HTR-8/SVneo (cell line): ENCODE measurements at regions not wholly inside any gene's neighbourhood (a gene's known extent, or its start where the extent isn't known, plus 50 kb on each side); places are given as distances from the start of the nearest gene placed in this dataset.
A peak's percentile ranks its signal among the peaks of the same experiment; 100 is the strongest.

Experiments used
- DNase-seq: peaks from one replicate; pipeline ENCODE4 v3.0.0; 2011; ENCODE audit warnings: low spot score, mixed read lengths; ENCODE audit not compliant: insufficient read length
- FAIRE-seq: peaks from 2 replicates; lab custom pipeline; 2011; peaks lifted over from hg19 to GRCh38; lab: Jason Lieb, UNC

DNA sequence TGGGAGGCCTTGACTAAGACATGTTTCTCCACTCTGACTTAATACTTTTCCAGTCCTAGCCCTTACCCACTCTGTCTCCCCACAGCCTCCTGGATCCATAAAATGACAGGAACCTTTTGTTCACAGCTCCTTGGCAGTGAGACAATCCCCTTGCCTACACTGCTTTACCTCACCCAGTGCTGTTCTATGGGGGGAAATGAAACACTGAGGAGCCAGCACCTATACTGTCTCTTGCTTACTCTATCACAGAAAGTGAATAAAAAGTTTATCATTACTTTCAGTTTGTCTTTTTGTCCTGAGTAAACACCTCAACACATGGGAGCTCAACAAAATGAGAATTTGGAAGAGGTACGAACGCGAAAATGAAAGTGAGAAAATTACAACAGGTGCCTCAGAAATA lies 127.2 kb upstream of the DAAM1 start:
- DNase-seq (no peak), FAIRE-seq (peak; percentile 72)

DNA sequence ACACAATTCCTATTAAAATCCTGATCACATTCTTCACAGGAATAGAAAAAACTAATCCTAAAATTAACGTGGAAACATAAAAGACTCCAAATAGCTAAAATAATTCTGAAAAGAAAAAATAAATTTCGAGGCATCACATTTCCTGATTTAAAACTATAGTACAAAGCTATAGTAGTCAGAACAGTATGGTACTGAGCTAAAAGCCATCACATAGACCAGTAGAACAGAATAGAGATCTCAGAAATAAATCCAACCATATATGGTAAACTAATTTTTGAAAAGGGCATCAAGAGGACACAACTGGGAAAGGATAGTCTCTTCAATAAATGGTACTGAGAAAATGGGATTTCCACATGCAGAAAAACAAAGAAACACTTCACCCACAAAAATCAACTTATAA lies 125.2 kb upstream of the DAAM1 start:
- DNase-seq (no peak), FAIRE-seq (no peak)

DNA sequence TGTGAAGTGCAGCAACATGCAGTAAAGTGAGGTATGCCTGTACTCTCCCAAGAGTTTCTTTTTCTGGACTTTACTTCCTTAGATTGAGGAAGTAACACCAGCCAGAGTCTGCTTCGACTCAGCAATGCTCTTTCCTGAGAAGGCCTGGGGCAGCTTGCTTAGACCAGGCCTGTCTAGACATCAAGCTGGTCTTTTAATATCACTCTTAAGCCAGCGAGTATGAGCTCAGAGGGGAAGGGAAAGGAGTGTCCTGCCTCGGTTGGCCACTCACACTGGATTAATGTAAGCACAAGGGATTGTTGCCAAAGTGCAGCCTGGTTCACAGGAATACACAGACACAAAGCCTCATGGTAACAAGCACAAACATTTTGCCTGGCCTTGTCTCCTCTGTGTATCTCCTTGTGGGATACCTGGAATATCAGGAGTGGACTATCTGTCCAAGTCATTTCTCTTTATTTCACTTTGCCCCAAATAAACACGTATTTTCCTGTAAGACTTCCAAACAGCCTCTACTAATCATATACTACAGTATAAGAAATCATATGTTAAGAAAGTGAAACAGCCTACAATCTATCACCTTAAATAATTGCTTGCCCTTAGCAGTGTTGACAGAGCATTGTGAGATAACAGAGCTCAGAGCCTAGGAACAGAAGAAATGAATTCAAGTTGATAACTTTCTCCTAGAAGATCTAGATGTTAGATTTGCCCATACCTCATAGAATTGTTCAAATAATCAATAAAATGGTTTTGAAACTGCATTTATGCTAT lies 121.2 kb upstream of the DAAM1 start:
- DNase-seq (no peak), FAIRE-seq (peak; percentile 98)

DNA sequence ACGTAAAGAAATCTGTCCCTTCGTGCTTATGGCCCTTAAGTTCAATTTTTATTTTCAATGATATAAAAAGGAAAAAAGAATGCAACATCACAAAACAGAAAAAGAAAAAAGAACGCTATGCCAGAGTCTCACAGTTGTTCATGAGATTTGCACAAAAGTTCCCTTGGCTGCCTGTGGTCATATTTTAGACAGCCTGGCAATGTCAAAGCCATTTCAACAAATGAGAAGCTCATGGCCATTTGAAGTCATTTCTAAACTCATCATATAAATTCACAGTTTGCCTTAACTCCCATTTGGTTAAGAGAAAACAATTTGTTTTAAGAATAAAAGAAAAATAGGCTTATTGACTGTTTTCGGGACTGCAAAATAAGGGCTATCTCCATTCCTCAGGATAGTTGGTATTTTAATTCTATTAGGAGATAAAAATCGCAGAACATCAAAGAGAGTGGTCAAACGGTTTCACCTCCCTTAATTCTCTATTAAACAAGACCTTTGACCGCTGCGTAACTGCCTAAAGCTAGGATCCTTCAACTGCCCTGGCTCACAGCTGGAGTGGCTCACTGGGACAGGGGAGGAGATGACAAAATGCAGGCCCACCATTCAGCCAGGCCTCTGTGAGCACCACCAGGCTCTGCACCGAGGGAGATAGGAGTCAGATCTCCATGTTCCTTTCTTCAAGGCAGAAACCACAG lies 119.2 kb upstream of the DAAM1 start:
- FAIRE-seq (peak; percentile 83), DNase-seq (no peak)

DNA sequence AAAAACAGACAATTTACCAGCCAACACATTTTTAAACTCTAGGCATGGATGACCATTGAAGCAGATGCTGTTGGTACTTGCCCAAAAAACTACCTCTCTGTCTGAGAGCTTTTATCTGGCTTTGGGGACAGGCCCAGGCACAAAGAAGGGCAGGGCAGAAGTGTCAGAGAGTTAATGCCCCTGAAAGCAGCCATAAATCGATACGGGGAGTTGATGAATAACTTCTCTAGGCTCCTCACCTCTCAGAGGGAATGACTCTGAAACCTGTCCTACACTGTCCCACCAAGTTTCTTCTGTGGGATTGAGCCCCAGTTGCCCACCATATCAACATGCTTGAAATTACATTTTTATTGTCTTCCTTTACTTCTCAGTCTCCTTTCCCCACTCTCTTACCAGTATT lies 113.0 kb upstream of the DAAM1 start:
- FAIRE-seq (no peak), DNase-seq (no peak)

GRCh38 chr14:59081720-59082119 lies 106.7 kb upstream of the DAAM1 start:
- FAIRE-seq (peak; percentile 93), DNase-seq (no peak)

DNA sequence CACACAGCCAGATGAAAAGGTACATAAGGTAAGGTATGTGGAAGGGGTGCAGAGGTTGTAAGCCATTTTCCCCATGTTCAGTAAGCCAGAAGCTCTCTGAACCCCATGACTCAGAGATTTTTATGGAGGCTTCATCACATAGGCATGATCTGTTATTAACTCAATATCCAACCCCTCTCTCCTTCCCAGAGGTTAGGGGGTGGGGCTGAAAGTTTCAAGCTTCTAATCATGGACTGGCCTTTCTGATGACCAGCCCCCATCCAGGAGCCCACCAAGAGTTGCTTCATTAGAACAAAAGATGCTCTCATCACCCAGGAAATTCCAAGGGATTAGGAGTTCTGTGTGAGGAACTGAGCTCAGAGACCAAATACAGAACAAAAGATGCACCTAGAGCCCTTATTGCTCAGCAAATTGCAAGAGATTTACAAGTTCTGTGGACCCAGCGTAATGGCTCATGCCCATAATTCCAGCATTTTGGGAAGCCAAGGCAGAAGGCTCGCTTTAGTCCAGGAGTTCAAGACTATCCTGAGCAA lies 103.2 kb upstream of the DAAM1 start:
- no peak for DNase-seq
- peak; percentile 90 for FAIRE-seq

DNA sequence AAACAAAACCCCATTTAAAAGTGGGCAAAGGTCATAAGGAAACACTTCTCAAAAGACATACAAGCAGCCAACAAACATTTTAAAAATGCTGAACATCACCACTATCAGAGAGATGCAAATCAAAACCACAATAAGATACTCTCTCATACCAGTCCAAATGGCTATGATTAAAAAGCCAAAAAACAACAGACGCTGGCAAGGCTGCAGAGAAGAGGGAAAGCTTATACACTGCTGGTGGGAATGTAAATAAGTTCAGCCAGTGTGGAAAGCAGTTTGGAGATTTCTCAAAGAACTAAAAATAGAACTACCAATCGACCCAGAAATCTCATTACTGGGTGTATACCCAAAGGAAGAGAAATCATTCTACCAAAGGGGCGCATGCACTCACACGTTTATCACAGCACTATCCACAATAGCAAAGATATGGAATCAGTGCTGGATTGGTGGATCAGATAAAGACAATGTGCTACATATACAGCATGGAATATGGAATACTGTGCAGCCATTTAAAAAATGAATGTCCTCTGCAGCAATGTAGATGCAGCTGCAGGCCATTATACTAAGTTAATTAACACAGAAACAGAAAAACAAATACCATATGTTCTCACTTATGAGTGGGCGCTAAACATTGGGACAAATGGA lies 102.1 kb upstream of the DAAM1 start:
- DNase-seq (no peak), FAIRE-seq (peak; percentile 97)

DNA sequence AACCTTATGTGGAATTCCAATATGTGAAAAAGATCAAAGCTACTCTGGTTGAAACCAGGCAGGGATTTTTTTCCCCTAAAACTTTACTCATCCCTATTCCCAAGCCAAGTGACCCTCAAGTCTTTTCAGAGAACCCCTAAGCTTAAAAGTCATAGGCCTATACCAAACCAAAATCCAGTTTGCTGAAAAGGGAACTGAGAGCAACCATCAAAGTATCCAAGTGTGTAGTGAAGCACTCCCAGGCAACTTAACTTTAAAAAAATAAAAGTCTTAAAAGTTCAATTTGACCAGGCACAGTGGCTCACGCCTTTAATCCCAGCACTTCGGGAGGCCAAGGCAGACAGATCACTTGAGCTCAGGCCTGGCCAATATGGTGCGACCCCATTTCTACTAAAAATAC lies 101.2 kb upstream of the DAAM1 start:
- DNase-seq (no peak), FAIRE-seq (no peak)

DNA sequence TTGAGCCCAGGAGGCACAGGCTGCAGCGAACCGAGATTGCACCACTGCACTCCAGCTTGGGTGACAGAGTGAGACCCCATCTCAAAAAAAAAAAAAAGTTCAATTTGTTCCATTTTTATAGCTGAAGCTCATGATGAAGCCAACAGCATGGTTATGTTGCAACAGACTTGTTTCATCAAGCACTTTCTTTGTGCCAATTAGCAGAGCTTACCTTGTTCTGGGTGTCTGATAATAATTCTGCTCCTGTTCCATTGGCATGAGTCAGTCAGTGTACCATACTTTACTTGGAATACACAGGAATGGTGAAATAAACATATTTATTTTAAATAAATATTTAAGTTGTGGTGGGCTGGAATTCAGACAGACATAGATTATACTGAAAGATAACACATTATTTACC lies 100.8 kb upstream of the DAAM1 start:
- DNase-seq (no peak), FAIRE-seq (peak; percentile 83)

DNA sequence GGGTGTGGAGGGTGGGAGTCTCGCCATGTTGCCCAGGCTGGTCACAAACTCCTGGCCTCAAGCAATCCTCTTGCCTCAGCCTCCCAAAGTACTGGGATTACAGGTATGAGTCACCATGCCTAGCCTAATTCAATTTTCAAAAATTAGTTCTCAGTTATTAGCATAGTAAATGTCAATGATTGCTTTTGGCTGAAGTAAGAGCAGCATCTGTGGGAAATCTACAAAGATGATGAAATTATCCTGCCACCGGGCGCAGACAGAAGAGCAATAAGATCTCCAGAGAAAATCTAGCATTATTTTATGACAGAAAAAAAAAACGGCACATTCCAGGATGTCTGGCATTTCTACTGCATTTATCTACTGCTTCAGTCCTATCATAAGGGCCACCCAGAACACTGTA lies 97.9 kb upstream of the DAAM1 start:
- no peak for DNase-seq
- FAIRE-seq: peak; percentile 57

- DNase-seq: no peak
- FAIRE-seq: no peak
These were observed 97.1 kb upstream of the DAAM1 start for GRCh38 chr14:59091404-59091803.

- FAIRE-seq (peak; percentile 63), DNase-seq (no peak)
These were observed 96.5 kb upstream of the DAAM1 start for GRCh38 chr14:59091976-59092375.

DNA sequence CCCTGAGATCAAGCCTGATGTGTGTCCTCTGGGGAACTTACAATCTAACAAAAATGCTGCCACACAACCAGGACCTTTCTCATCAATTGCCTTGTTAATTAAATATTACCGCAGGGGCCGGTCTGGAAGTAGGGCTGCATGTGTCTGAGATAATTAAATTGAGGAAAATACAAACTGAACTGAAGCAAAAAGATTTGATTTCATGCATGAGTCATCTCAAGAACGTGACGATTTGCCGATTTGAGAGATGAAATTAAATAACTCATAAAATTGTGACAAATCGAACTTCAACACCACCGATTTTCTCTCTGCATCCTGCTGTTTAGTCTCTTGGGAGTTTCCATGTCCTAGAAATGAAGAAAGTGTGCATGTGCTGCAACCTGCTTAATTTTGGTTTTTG lies 94.6 kb upstream of the DAAM1 start:
- DNase-seq (no peak), FAIRE-seq (peak; percentile 83)

- DNase-seq: no peak
- FAIRE-seq: no peak
These were observed 92.2 kb upstream of the DAAM1 start for GRCh38 chr14:59096303-59096702.

- no peak for FAIRE-seq
- DNase-seq: no peak
These were observed 90.8 kb upstream of the DAAM1 start for GRCh38 chr14:59097681-59098080.

- FAIRE-seq (peak; percentile 99), DNase-seq (peak; percentile 73)
These were observed 90.1 kb upstream of the DAAM1 start for GRCh38 chr14:59098377-59098776.

- FAIRE-seq (no peak), DNase-seq (no peak)
These were observed 88.3 kb upstream of the DAAM1 start for GRCh38 chr14:59100205-59100604.

DNA sequence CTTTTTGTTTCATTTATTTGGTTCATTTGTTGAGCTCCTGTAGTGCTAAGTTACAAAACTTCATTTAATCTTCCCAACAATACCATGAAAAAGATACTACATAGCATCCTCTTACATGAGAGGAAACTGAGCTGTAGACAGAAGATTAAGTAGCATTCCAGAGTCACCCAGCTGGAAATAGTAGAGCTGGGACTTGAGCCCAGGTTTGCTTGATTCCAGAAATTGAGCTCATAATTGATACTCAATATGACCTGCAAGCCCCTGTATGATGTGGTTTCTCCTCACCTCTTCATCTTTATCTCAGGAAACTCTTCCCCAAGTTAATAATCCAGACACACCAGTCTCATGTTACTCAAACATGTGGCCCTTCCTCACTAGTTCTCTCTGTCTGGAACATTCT lies 87.0 kb upstream of the DAAM1 start:
- FAIRE-seq (peak; percentile 23), DNase-seq (no peak)

- FAIRE-seq (no peak), DNase-seq (no peak)
These were observed 85.1 kb upstream of the DAAM1 start for GRCh38 chr14:59103396-59103795.

DNA sequence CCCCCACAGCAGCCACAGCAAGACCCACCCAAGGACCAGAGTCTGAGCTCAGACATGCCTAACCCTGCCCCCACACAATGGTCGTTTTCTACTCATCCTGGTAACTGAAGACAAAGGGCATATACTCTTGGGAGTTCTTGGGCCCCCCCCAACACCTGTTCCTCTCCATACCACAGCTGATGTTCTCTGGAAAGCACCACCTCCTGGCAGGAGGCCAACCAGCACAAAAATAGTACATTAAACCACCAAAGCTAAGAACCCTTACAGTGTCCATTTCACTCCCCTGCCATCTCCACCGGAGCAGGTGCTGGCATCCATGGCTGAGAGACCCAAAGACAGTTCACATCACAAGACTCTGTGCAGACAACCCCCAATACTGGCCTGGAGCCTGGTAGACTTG lies 80.6 kb upstream of the DAAM1 start:
- DNase-seq: no peak
- peak; percentile 95 for FAIRE-seq
